ENCODE measurements at regions not wholly inside any gene's neighbourhood (a gene's known extent, or its start where the extent isn't known, plus 50 kb on each side); places are given as distances from the start of the nearest gene placed in this dataset.

- Histone ChIP-seq H3K27ac (ENCODE audit: low read depth in 1 of 2, low read length in 2 of 2) (no peak overlapping the region), H3K4me1 (ENCODE audit: control insufficient read depth in 1 of 2, insufficient read depth in 2 of 2, low read length in 2 of 2) (no peaks in the 10 kb centered on the region), H3K36me3 (replicated peaks in 1 of 2; ENCODE audit: control insufficient read depth in 1 of 2, insufficient read depth in 2 of 2, low read length in 2 of 2) (no peaks in the 10 kb centered on the region), H2AFZ (ENCODE audit: insufficient read depth, low read depth, low read length, poor library complexity, severe bottlenecking) (no peak overlapping the region), H3K9ac (ENCODE audit: insufficient read depth, low read length, poor library complexity, severe bottlenecking) (no peak overlapping the region), H3K79me2 (ENCODE audit: insufficient read depth, low read length) (no peaks in the 10 kb centered on the region), H3K4me2 (replicated peaks; ENCODE audit: extremely low read depth, low read length, poor library complexity, severe bottlenecking) (no peak overlapping the region), H3K27me3 (ENCODE audit: control insufficient read depth in 2 of 2, insufficient read depth in 2 of 2, low read length in 2 of 2) (no peaks in the 10 kb centered on the region), H4K20me1 (ENCODE audit: insufficient read depth, low read length) (no peaks in the 10 kb centered on the region), H3K9me3 (replicated peaks in 1 of 2; ENCODE audit: control insufficient read depth in 1 of 2, insufficient read depth in 1 of 2, low read length in 2 of 2) (no peaks in the 10 kb centered on the region), H3K4me3 (replicated peaks in 1 of 3; ENCODE audit: low read depth in 2 of 3, low read length in 3 of 3) (no peak overlapping the region)
- TF ChIP-seq CTCF (IDR thresholded peaks at IDR 0.05): no peak
- Mint-ChIP-seq H3K36me3 (no peaks in the 10 kb centered on the region), H3K27ac (no peak overlapping the region), H3K9me3 (peaks cover 0 to 2% (median 0%) of the 10 kb centered on the region in 7 donors), H3K4me3 (no peak overlapping the region), H3K27me3 (ENCODE audit: low read depth in 3 of 3) (no peaks in the 10 kb centered on the region), H3K4me1 (no peaks in the 10 kb centered on the region)
- no CpG with 5 or more reads among the region's 5 CpGs for WGBS (ENCODE audit: insufficient coverage)
- DNase-seq: no peak
- intact Hi-C loops (cut with micrococcal nuclease): no loop called here
Observed at GRCh38 chr18:56221195-56222065, 417.0 kb downstream of the TXNL1 start.

DNA sequence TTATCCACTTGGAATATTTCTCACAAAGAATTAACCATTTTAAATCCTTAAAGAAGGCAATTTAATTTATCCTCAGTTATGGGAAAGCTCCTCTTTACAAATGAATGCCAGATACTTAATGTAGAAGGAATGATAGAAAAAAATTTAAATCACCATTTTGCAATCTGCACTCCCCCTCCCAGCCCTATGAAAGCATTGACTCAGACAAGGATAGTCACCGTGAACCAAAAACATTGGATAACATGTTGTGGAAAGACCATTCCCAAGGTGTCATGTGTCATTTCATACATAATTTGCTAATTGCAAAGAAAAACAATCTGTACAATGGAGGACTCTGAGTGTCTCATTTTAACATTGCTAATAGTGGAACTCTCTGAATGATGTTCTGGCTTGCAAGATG, 421.0 kb downstream of the TXNL1 start:
- TF ChIP-seq CTCF (IDR thresholded peaks at IDR 0.05): no peak
- no peaks in the 10 kb centered on the region for H3K4me1 Mint-ChIP-seq
- no peaks in the 10 kb centered on the region for H3K36me3 Mint-ChIP-seq
- no peak overlapping the region for H3K4me3 ChIP-seq (replicated peaks in 1 of 3; ENCODE audit: low read depth in 2 of 3, low read length in 3 of 3)
- H3K27ac ChIP-seq (ENCODE audit: low read depth in 1 of 2, low read length in 2 of 2): no peak overlapping the region
- no peak overlapping the region for H3K27ac Mint-ChIP-seq
- WGBS (ENCODE audit: insufficient coverage): no CpG with 5 or more reads among the region's 1 CpG
- H3K9me3 Mint-ChIP-seq: peaks cover 0 to 3% (median 0%) of the 10 kb centered on the region in 7 donors
- no peaks in the 10 kb centered on the region for H4K20me1 ChIP-seq (ENCODE audit: insufficient read depth, low read length)
- no peak overlapping the region for H3K4me2 ChIP-seq (replicated peaks; ENCODE audit: extremely low read depth, low read length, poor library complexity, severe bottlenecking)
- H3K4me3 Mint-ChIP-seq: no peak overlapping the region
- no peak overlapping the region for H3K9ac ChIP-seq (ENCODE audit: insufficient read depth, low read length, poor library complexity, severe bottlenecking)
- no peaks in the 10 kb centered on the region for H3K36me3 ChIP-seq (replicated peaks in 1 of 2; ENCODE audit: control insufficient read depth in 1 of 2, insufficient read depth in 2 of 2, low read length in 2 of 2)
- H3K27me3 ChIP-seq (ENCODE audit: control insufficient read depth in 2 of 2, insufficient read depth in 2 of 2, low read length in 2 of 2): no peaks in the 10 kb centered on the region
- H3K9me3 ChIP-seq (replicated peaks in 1 of 2; ENCODE audit: control insufficient read depth in 1 of 2, insufficient read depth in 1 of 2, low read length in 2 of 2): no peaks in the 10 kb centered on the region
- H3K27me3 Mint-ChIP-seq (ENCODE audit: low read depth in 3 of 3): peaks cover 0 to 3% (median 0%) of the 10 kb centered on the region in 3 donors
- no peak for DNase-seq
- H3K4me1 ChIP-seq (ENCODE audit: control insufficient read depth in 1 of 2, insufficient read depth in 2 of 2, low read length in 2 of 2): no peaks in the 10 kb centered on the region
- no peak overlapping the region for H2AFZ ChIP-seq (ENCODE audit: insufficient read depth, low read depth, low read length, poor library complexity, severe bottlenecking)
- intact Hi-C loops (cut with micrococcal nuclease): no loop called here
- no peaks in the 10 kb centered on the region for H3K79me2 ChIP-seq (ENCODE audit: insufficient read depth, low read length)
